Colonic mucosa (tissue), 4 donors: ENCODE measurements at regions not wholly inside any gene's neighbourhood (a gene's known extent, or its start where the extent isn't known, plus 50 kb on each side); places are given as distances from the start of the nearest gene placed in this dataset.
"Not testable (repeated sequence)": the region's sequence is repeated elsewhere in the genome, so short reads cannot be mapped to it uniquely, and the experiment has no call there.

Experiments used
- DNase-seq: peaks from one replicate; pipeline ENCODE4 v3.0.0-alpha.2; 2020
- H3K27ac ChIP-seq: fragments of 200-600 bp; one replicate; pipeline ENCODE4 v1.8.0; 2021
- H3K27me3 ChIP-seq: fragments of 200-600 bp; one replicate; pipeline ENCODE4 v1.8.0; 2021
- H3K36me3 ChIP-seq: fragments of 200-600 bp; one replicate; pipeline ENCODE4 v1.8.0; 2021
- H3K4me1 ChIP-seq: fragments of 200-600 bp; one replicate; pipeline ENCODE4 v1.8.0; 2021; ENCODE audit warnings: mild to moderate bottlenecking
- H3K4me3 ChIP-seq: fragments of 200-600 bp; one replicate; pipeline ENCODE4 v1.8.0; 2021
- H3K9ac ChIP-seq, 2 donors: one replicate each; pipeline ENCODE4 v1.7.0; 2013; ENCODE audit warnings: control low read depth in 2 of 2, low read depth in 2 of 2, low read length in 2 of 2
- H3K9me3 ChIP-seq: fragments of 200-600 bp; one replicate; pipeline ENCODE4 v1.8.0; 2021
- CTCF ChIP-seq: fragments of 200-600 bp; IDR thresholded peaks from one replicate; pipeline ENCODE4 v1.8.0; 2022; ENCODE audit warnings: antibody characterized with exemption, mild to moderate bottlenecking
- intact Hi-C: fragments of 100-400 bp; cut with DNase I; formaldehyde crosslinking; loops from one replicate; pipeline ENCODE4 v1.14.1; 2022
- donor health status: healthy.
- donor health status: DM: no; HTN: no; CAD: no.
- donor health status: DM: no; HTN: no; CAD: no.

- TF ChIP-seq CTCF: no peak
- no peaks in the 10 kb centered on the region for H3K27me3 ChIP-seq
- H3K9ac ChIP-seq: no peak overlapping the region
- no peaks in the 10 kb centered on the region for H3K36me3 ChIP-seq
- no peaks in the 10 kb centered on the region for H3K4me1 ChIP-seq
- DNase-seq: no peak
- intact Hi-C loops: no loop called here
- no peaks in the 10 kb centered on the region for H3K9me3 ChIP-seq
- H3K27ac ChIP-seq: no peak overlapping the region
- H3K4me3 ChIP-seq: no peak overlapping the region
These were observed 729.4 kb downstream of the RNF144A start for GRCh38 chr2:7646661-7647060.

GRCh38 chr2:7648221-7648795, 731.1 kb downstream of the RNF144A start:
- DNase-seq: no peak
- no peak for TF ChIP-seq CTCF
- Histone ChIP-seq H3K27ac (no peak overlapping the region), H3K4me1 (no peaks in the 10 kb centered on the region), H3K27me3 (no peaks in the 10 kb centered on the region), H3K4me3 (no peak overlapping the region), H3K36me3 (no peaks in the 10 kb centered on the region), H3K9ac (no peak overlapping the region), H3K9me3 (no peaks in the 10 kb centered on the region)
- intact Hi-C loops: no loop called here

GRCh38 chr2:7649461-7650228, 732.4 kb downstream of the RNF144A start:
- Histone ChIP-seq H3K9me3 (no peaks in the 10 kb centered on the region), H3K9ac (no peak overlapping the region), H3K27me3 (no peaks in the 10 kb centered on the region), H3K4me1 (no peaks in the 10 kb centered on the region), H3K27ac (no peak overlapping the region), H3K36me3 (no peaks in the 10 kb centered on the region), H3K4me3 (no peak overlapping the region)
- TF ChIP-seq CTCF: no peak
- no peak for DNase-seq
- intact Hi-C loops: loop anchor here (10.0 kb wide), 1 partner anchor 215 kb away; no protein-coding TSS in a partner anchor

GRCh38 chr2:7653617-7654016, 736.4 kb downstream of the RNF144A start:
- Histone ChIP-seq H3K9me3 (no peaks in the 10 kb centered on the region), H3K9ac (no peak overlapping the region), H3K36me3 (no peaks in the 10 kb centered on the region), H3K27me3 (no peaks in the 10 kb centered on the region), H3K4me1 (no peaks in the 10 kb centered on the region), H3K4me3 (no peak overlapping the region), H3K27ac (no peak overlapping the region)
- DNase-seq: no peak
- no peak for TF ChIP-seq CTCF
- intact Hi-C loops: loop anchor here (10.0 kb wide), 1 partner anchor 219 kb away; no protein-coding TSS in a partner anchor

GRCh38 chr2:7655629-7656028, 738.4 kb downstream of the RNF144A start:
- intact Hi-C loops: loop anchor here (10.0 kb wide), 1 partner anchor 221 kb away; no protein-coding TSS in a partner anchor
- Histone ChIP-seq H3K36me3 (no peaks in the 10 kb centered on the region), H3K27ac (no peak overlapping the region), H3K4me3 (no peak overlapping the region), H3K27me3 (no peaks in the 10 kb centered on the region), H3K9ac (no peak overlapping the region), H3K9me3 (no peaks in the 10 kb centered on the region), H3K4me1 (no peaks in the 10 kb centered on the region)
- no peak for DNase-seq
- TF ChIP-seq CTCF: no peak

GRCh38 chr2:7657526-7657925, 740.3 kb downstream of the RNF144A start:
- intact Hi-C loops: loop anchor here (10.0 kb wide), 1 partner anchor 223 kb away; no protein-coding TSS in a partner anchor
- not testable (repeated sequence) for H3K27ac ChIP-seq

More at GRCh38 chr2:7657526-7657925, 740.3 kb downstream of the RNF144A start:
- DNase-seq, H3K36me3 ChIP-seq, H3K4me3 ChIP-seq, H3K27me3 ChIP-seq, H3K9me3 ChIP-seq, H3K4me1 ChIP-seq, H3K9ac ChIP-seq: not testable (repeated sequence)
